CD4-positive, alpha-beta T cell treated with Interleukin-1 beta for 1 hour (primary cell): ENCODE measurements at regions not wholly inside any gene's neighbourhood (a gene's known extent, or its start where the extent isn't known, plus 50 kb on each side); places are given as distances from the start of the nearest gene placed in this dataset.
A peak's percentile ranks its signal among the peaks of the same experiment; 100 is the strongest.
"Not testable (repeated sequence)": the region's sequence is repeated elsewhere in the genome, so short reads cannot be mapped to it uniquely, and the experiment has no call there.

Experiments used
- DNase-seq, 2 donors: peaks; one replicate each; pipeline ENCODE4 v3.0.0-alpha.2; 2020 to 2022

DNA sequence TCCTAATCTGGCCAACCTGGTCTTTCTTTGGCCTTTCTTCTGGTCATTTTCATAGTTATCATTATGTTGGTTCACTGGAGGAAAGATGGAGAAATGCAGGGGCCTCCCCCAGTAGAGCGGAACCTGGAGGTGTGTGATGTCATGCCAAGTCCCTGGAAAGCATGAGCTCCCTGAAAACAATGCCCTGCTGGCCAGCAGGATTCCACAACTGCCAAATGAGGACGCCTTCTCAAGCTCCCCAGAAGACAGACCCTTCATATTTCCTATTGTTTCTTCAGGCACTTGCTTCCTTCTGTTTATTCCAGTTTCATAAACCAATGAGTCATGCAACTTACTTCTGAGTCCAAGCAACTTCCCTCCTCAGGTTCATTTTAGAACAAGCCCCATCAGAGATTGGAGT is 339.0 kb downstream of the GATA3 start:
- no peak for DNase-seq

DNA sequence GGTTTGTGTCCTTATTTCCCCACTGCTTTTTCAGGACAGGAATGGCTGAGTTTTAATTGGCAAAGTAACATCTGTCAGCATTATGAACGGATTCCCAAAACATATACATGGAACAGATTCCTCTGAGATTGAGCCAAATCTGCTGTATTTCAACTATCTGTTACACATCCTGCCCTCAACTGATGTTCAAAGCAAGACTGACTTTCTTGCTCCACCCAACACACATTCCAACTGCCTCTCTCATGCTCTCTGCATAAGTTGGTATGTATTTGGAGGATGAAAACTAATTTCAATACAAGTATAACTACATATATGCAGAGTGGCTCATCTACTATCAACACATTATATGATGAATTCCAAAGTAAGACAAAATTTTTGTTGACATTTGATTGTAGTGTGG is 342.2 kb downstream of the GATA3 start:
- DNase-seq, result no peak

DNA sequence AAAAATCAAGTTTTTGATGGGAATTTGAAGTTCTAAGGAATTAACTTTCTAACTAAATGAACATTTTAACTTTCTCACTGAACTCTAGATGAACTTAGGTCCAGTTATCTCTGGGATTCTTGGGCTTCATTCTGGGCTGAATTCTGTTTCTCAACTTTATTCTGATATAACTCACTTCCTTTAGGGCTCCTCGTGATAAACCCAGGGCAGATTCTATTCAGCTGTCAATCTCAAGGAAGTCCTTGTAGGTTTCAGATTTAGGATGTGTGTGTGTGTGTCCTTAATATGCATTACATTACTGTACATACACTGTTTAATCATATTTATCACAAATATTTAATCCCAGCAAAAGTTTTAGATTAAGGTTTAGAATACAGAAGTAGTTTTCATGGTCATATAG is 344.3 kb downstream of the GATA3 start:
- DNase-seq, result no peak

DNA sequence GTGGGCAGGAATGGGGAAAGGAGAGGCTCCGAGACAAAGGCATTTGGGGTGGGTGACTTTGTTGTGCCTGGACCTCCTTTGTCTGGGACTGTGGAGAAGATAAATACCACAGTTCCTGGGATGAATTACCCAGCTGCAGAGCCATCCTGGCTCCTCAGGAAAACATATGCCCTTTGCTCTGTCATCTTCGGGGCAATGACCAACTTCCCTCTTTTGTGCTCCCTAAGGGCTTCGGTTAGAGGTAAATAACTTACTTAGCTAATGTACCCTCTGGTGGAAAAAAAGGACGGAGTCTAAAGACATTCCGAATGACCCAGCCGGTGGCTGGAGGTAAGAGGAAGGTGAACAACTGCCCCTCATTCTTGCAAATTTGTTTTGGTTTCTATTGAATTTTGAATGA is 345.7 kb downstream of the GATA3 start:
- DNase-seq, result no peak

DNA sequence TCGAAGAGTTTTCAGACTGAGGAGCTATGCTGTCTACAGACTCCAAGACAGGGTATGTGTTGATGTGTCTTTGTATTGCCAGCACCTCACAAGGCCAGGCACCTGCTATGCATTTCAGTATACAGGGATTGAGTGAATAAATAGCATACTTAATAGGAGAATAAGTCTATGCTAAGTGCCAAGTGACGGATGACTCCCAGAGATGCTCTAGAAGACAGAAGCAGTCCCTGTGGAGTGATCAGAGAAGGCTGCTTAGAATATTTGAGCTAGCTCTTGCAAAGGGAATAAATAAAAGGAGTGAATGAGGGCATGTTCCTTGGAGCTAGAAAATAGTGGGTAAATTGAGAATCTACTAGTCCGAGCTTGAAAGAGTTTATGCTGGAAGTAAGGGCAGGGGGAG is 346.4 kb downstream of the GATA3 start:
- no peak for DNase-seq

DNA sequence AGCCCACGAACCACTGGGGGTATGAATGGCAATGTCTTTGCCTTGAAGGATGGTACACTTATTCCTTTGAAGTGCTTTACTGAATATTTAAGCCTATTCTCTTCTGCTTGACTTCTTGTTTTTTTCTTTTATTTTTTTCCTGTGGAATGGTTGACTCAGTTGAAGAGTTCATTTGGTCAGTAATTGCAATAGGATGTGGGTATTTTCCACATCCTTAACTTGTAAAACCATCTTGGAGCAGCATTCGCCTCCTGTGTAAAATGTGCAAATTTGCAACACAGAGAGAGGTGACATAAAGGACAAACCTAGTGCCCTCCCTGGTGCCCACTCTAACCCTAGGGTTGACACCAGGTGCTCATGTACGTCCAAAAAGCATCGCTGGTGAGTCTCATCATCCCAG is 347.0 kb downstream of the GATA3 start:
- no peak for DNase-seq

DNA sequence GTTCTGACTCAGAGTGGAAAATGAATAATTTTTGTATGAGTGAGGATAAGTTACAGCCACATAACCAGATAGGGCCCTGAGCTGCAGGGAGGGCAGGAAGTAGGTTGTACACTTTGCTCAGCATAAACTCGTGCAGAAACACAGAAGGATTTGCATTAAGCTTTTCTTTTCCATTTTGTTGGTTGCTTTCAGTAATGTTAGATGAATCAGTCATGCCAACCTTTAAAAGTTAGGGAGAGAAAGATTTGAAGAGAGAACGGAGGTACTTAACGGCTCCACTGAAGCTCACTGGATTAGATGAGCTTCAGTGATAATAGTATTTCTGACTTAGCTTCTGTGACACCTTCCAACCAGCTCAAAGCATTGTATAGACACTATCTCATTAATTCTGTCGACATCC is 348.1 kb downstream of the GATA3 start:
- peak; percentile 22 to 42 for DNase-seq

DNA sequence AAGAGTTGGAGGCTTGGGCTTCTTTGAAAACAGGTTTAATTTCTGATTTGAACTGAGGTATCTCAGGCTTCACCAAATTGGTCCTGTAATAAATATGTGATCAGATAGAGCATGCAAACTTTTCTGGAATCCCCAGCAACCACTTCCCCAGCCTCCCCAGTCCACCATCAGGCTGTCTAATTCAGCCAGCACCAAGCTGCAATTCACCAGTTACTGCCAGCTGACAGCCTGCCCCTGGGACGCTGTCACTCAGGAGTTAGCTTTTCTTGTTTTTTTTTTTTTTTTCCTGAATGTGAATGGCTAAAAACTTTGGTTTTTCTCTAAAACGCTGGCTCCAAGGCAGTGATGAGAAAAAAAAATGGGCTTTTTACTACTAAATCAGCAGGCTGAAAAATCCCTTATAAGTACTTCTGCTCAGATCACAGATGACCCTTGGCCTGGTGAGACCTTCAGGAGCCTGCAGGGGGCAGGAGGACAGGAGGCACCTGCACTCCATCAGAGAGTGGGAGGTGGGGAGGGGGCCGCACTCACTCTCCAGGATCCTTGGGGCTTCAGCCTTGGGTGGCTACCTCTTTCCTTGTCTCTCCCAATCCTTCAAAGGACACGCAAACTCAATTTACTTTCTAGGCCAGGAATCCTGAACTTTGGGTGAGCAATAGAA is 349.4 kb downstream of the GATA3 start:
- peak in 1 of 2 donors; percentile 20 for DNase-seq

DNA sequence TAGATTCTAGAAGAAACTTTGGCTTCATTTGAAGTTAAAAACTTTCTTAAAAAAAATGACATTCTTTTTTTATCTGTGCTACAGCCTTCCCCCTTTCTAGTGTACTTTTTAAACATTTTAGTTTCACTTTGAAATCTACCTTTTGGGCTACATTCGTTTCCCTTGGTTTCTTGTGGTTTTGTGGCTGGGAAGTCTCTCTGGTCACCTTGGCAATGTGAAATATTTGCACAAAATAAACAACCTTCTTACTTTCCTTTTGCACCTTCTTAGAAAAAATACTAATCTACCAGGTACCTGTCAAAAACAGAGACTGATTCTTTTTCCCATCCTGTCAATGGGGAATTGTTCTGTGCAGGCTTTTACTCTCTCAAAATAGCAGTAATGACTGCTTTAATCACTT is 350.2 kb downstream of the GATA3 start:
- peak; percentile 67 to 88 for DNase-seq

DNA sequence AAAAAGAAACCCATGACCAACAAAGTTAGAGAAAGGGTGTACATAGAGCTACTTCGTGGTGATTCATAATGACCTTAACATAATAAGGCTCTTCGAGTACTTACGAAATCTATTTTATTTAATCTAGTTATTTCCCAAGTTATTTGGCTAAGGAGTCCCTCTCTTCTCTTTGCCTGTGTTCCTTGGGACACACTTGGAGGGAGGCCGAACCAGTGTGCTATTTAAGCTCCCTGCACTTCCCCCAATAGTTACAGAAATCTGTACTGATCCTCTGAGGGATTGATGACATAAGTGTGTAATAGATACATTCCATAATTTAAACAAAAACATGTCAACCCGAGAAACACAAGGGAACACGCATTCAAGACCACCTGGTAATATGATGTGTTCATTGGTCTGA is 351.1 kb downstream of the GATA3 start:
- DNase-seq, result no peak

DNA sequence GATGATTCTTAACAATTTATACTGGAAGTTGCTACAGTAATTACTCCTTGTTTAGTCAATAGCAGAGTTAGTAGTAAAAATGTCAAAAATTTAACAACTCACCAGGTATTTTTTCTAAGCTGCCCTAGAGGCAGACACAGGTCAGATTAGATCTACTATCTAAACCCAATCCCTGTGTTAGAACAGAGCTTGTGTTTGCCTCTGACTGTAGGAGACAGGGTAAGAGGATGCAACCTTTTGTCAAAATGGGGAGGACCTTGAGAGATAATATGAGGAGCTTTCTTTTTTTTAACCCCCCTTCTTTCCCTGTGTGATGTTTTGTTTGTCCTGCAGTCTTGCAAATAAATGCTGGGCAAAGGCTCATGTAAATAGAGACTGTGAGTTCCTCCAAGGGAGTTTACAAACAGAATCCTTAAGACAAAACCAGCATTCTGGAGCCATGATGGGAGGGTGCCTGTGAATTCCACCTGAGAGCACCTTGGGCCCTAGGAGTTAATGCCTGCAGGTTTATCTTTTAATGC is 353.1 kb downstream of the GATA3 start:
- DNase-seq, result peak in 1 of 2 donors; percentile 30

DNA sequence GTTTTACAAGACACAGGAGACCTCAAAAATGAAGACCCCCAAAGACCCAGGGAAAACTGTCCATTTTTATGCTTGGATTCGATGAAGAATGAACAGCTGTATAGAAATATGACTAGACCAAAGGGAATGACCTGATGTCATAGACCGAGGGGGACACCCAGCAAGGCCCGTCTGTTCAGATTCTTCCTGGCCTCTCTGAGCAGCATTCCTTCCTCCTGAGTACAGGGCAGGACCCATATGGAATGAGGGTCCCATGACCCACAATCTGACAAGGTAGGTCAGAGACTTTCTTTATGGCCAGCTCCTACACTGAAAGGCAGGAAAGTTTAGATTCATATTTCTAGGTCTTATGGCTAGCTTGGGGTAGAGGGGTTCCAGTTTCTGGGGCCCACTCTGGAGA is 356.0 kb downstream of the GATA3 start:
- no peak for DNase-seq

DNA sequence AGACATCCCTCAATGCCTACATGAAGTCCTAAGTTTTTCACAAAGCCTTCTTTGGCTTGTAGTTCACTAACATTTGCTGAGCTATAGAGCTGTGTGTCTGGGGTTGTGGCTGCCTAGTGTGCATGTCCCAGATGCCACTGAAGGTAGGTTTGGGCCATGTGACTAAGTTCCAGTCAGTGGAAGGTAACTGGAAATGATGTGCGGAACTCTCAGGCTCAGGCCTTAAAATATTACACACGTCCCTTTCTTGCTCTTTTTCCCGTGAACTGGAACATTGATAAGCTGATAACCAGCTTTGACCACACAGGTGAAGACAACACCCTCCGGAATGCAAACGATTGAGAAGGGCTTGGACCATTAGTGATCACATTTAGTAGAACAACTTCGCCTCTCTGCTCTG is 358.1 kb downstream of the GATA3 start:
- no peak for DNase-seq

DNA sequence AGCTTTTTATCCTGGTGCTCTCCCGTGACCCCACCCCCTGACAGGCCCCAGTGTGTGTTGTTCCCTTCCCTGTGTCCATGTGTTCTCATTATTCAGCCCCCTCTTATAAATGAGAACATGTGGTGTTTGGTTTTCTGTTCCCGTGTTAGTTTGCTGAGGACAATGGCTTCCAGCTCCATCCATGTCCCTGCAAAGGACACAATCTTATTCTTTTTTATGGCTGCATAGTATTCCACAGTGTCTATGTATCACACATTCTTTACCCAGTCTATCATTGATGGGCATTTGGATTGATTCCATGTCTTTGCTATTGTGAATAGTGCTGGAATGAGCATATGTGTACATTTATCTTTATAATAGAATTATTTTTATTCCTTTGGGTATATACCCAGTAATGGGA is 360.5 kb downstream of the GATA3 start:
- not testable (repeated sequence) for DNase-seq

DNA sequence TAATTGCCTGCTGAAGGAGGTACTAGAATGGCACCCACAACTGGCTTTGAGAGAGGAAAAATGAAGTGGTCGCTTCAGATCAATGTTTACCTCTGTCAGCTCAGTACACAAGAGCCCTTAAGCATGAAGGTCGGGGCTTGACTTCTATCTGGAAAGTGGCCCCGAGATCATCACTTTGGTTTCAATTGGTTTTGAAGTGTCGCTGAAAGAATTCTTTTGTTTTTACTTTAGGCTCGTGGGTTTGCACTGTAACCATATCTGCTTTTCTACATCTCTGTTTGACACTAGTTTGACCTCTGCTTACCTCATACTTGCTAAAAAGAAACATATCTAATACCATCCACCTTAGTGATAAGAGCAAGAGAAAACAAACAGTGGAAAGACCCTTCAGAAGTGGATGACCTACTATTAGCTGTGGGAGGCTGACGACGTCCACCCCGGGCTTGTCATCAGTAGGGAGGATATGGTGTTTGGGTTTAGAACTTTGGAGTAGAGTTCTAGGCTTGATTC is 361.8 kb downstream of the GATA3 start:
- DNase-seq, result peak; percentile 62 to 76

DNA sequence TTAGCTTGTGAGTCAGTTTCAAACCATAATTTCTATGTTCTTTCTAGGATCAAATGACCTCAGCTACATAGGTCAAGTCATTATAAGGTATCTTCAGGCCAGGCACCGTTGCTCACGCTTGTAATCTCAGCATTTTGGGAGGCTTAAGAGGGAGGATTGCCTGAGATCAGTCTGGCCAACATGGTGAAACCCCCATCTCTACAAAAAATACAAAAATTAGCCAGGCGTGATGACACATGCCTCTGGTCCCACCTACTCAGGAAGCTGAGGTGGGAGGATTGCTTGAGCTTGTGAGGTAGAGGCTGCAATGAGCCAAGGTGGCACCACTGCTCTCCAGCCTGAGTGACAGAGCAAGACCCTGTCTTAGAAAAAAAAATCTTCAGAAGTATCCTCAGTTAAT is 362.3 kb downstream of the GATA3 start:
- DNase-seq, result peak; percentile 60 to 64

DNA sequence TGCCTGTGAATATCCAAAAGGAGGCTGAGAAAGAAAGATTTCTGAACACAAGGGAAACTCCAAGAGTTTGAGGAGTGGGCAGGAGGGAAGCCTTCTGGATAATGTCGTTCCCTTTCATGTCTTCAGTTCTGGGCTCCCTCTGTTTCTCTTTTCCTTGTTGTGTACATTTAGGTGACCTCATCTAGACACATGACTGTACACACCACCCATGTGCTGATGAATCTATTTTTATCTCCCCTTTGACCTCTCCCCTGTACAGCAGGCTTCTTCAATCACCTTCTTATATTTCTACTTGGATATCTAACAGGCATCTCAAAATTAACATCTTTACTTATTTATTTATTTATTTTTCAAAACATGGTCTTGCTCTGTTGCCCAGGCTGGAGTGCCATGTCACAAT is 363.1 kb downstream of the GATA3 start:
- no peak for DNase-seq

DNA sequence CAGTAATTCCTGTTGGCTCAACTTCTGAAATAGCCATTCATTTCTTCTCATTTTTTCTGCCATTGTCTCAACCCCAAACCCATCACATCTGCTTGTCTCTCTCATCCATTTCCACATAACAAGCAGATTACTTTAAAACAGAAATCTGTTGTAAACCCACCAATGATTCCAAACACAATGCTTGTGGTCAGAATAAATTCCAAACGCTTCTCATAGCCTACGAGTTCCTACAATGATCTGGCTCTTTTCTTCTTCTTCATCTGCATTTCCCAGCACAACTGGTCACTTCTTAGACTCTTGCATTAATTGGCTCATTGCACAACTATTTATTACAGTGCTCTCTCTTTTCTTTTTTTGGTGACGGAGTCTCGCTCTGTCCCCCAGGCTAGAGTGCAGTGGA is 364.1 kb downstream of the GATA3 start:
- DNase-seq, result no peak

DNA sequence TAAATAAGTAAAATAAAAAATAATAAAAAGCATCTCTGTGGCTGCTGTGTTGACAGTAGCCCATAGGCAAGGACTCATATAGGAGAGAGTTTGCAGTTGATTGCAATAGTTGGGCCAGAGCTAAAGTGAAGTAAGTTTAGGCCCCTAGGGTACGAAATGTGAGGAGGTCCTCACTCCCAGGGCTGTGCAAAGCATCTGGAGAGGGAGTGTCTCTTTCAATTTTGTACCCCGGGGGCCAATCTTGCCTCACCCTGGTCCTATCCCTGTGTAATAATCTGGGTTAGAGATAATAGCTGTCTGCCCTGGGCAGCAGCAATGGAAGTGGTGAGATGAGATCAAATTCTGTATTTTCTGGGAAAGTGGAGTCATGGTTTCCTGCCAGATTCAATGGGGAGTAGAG is 365.7 kb downstream of the GATA3 start:
- DNase-seq, result no peak

DNA sequence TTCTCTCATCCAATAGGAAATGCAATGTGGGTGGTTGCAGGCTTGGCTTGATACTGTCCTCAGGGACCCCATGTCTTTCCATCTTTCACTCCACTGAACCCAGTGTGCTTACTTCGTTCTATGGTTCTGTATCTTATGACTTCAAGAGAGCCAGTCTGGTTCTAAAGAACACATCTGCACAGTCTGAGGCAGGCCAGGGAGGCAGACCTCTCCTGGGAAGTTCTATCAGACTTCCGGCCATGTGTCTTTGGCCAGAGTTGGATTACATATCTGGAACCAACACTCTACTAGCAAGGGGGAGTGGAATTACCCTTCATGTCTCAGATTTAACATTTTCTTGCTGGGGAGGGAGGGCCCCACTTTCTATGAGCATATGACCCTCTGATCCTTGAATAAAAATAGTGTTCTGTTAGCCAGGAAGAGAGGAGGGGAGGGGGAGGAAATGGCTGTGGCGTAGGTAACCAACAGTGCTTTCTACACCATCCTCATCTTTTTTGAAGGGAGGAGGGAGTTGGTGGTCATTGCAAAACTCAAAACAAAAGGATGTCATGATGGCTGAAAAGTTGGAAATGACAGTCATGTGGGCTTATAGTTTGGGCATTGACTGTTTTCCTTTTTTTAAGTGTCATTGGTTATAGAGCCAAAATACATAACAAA is 370.2 kb downstream of the GATA3 start:
- no peak for DNase-seq

DNA sequence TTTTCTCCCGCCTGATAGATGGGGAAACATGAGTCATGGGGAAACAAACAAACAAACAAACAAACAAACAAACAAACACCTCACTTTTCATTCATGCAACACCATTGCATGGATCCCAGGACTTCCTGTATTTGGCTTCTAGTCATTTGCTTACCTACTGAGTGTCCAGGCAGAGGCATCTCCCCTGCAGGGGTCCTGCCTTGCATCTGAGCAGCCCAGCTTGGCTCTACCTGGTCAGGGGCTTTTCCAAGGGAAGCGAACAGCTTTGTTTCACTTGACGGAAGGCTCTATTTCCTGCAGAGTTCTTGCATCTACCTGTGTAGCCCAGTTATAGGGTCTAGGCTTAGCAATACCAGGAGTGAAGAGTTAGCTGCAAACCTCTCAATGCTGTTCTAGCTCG is 374.2 kb downstream of the GATA3 start:
- no peak for DNase-seq

DNA sequence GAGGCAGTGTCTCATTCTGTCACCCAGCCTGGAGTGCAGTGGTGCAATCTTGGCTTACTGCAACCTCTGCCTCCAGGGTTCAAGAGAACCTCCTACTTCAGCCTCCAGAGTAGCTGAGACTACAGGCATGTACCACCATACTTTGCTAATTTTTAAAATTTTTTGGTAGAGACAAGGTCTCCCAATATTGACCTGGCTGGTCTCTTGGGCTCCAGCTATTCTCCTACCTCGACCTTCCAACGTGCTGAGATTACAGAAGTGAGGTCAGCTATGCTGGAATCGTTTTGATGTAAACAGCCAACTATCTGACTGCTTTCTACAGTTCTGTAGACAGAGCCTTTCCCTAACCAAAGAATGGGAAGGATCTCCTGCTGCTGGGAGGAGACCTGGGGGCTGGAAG is 375.8 kb downstream of the GATA3 start:
- DNase-seq, result no peak

DNA sequence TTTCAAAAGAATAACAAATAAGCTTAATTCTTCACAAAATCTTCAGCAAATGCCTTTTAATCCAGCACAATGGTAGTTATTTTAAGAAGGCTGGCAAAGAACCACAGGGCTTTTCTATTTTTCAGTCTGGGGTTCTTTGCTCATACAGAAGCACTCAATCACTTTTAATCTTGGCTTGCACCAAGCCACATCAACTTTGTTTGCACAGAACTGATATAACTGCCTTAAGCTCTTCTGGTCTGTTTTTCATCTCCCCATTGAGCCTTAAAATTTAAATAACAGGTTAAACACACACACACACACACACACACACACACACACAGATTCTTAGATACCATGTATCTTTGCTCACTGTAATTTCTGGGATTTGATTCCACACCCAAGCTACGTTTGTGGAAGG is 377.0 kb downstream of the GATA3 start:
- DNase-seq, result no peak

DNA sequence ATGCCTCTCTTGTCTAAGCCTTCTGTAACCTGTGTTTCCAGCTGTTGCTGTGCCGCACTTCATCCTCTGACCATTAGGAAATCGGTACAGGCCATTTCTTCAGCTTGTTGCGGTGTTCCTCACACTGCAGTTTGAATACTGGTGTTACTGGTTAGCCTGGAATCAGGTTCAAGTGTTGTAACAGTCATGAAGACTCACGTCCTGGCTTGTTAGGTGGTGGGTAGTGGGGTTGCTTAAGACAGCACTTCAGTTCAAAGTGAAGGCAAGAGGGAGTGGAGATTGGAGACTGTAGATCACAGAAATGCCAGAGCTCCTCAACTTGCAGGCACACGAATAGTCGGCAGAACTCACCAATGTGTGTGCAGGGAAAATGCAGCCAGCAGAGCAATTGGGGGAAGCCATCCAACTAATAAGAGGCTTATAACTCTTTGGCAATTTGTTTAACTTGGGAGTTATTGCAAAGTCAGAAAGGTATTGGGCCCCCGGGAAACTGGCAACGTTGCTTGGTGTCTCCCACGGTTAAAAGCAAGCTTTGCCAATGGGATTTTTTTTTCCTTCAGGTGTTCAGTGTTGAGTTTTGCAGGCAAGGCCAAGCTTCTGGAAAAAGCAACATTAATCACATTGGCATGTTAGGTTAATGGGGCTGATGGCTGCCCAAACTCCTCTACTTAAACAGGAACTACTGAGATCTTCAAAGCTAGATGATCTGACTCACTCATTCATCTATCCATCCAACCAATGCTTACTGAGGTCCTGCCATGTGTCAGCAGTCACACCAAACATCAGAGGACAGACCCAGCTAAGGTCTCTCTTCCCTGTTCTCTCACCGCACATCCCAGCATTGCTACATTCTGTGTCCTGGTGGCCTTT is 380.9 kb downstream of the GATA3 start:
- no peak for DNase-seq
